ENCODE measurements at regions not wholly inside any gene's neighbourhood (a gene's known extent, or its start where the extent isn't known, plus 50 kb on each side); places are given as distances from the start of the nearest gene placed in this dataset.

- Histone ChIP-seq H3K4me3 (ENCODE audit: low read depth, low read length) (no peak overlapping the region), H3K9me3 (no peaks in the 10 kb centered on the region), H3K36me3 (ENCODE audit: control insufficient read depth, insufficient read depth, low read length) (no peaks in the 10 kb centered on the region), H3K4me1 (no peaks in the 10 kb centered on the region), H3K27me3 (replicated peaks; ENCODE audit: control insufficient read depth, insufficient read depth, low read length) (no peaks in the 10 kb centered on the region)
- intact Hi-C loops (cut with micrococcal nuclease; ENCODE audit: unreplicated experiment) = no loop called here
- Mint-ChIP-seq H3K9me3 (ENCODE audit: unreplicated experiment) (no peaks in the 10 kb centered on the region), H3K27ac (ENCODE audit: unreplicated experiment) (no peak overlapping the region), H3K27me3 (ENCODE audit: insufficient read depth, unreplicated experiment) (peaks cover 3% of the 10 kb centered on the region), H3K4me3 (ENCODE audit: unreplicated experiment) (no peak overlapping the region), H3K36me3 (ENCODE audit: insufficient read depth, unreplicated experiment) (no peaks in the 10 kb centered on the region), H3K4me1 (ENCODE audit: low read depth, unreplicated experiment) (no peaks in the 10 kb centered on the region)
- BruUV-seq (replicated peaks) = no TSS peak
- DNase-seq = no peak
- POLR2A ChIA-PET = no interaction called here
- CTCF ChIA-PET = no interaction called here
- TF ChIP-seq CTCF (IDR thresholded peaks at IDR 0.05; ENCODE audit: insufficient read depth in 1 of 2, low read depth in 1 of 2, low read length in 1 of 2, severe bottlenecking in 1 of 2, unreplicated experiment in 1 of 2) = no peak
These were observed 969.1 kb upstream of the CDH2 start for GRCh38 chr18:29146068-29146467.

GRCh38 chr18:29140590-29140989, 963.7 kb upstream of the CDH2 start:
- Histone ChIP-seq H3K9me3 (no peaks in the 10 kb centered on the region), H3K4me1 (no peaks in the 10 kb centered on the region), H3K27me3 (replicated peaks; ENCODE audit: control insufficient read depth, insufficient read depth, low read length) (no peaks in the 10 kb centered on the region), H3K36me3 (ENCODE audit: control insufficient read depth, insufficient read depth, low read length) (no peaks in the 10 kb centered on the region), H3K4me3 (ENCODE audit: low read depth, low read length) (no peak overlapping the region)
- TF ChIP-seq CTCF (IDR thresholded peaks at IDR 0.05; ENCODE audit: insufficient read depth in 1 of 2, low read depth in 1 of 2, low read length in 1 of 2, severe bottlenecking in 1 of 2, unreplicated experiment in 1 of 2) = no peak
- DNase-seq = no peak
- intact Hi-C loops (cut with micrococcal nuclease; ENCODE audit: unreplicated experiment) = no loop called here
- CTCF ChIA-PET = no interaction called here
- Mint-ChIP-seq H3K27me3 (ENCODE audit: insufficient read depth, unreplicated experiment) (peaks cover 7% of the 10 kb centered on the region), H3K9me3 (ENCODE audit: unreplicated experiment) (no peaks in the 10 kb centered on the region), H3K4me3 (ENCODE audit: unreplicated experiment) (no peak overlapping the region), H3K27ac (ENCODE audit: unreplicated experiment) (no peak overlapping the region), H3K4me1 (ENCODE audit: low read depth, unreplicated experiment) (no peaks in the 10 kb centered on the region), H3K36me3 (ENCODE audit: insufficient read depth, unreplicated experiment) (no peaks in the 10 kb centered on the region)
- POLR2A ChIA-PET = no interaction called here
- no TSS peak for BruUV-seq (replicated peaks)

DNA sequence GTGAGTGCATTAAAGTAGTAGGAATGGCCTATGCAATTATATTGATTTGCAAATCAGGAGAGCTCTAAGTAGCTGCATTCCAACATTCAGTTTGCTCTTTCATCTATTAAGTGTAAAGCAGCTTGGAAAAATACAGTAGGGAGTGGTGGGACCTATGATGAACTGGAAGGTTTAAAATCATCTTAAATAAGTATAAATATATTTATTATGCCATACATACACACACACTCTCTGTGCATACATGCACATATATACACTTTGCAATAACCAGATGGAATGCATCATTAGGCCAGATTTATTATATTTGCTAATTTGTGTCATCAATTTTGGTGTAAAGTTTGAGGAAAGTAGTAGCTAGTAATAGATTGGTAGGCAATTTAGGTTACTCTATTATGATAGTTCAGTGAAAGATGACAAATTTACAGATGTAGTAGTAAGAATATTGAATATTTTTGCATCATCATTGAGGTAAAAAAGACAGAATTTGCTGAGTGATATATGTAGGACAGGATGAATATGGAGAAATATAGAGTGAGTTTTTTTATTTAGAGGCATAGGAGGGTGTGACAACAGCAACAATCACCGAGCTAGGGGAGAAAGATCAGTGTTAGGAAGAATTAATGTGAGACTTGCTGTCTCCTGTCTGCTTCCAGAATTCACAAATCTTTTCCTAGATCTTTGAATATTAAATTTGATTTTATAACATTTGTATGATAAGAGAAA, 961.0 kb upstream of the CDH2 start:
- DNase-seq = no peak
- no peak overlapping the region for H3K4me3 ChIP-seq (ENCODE audit: low read depth, low read length)
- Mint-ChIP-seq H3K4me1 (ENCODE audit: low read depth, unreplicated experiment) (no peaks in the 10 kb centered on the region), H3K9me3 (ENCODE audit: unreplicated experiment) (no peaks in the 10 kb centered on the region), H3K4me3 (ENCODE audit: unreplicated experiment) (no peak overlapping the region), H3K36me3 (ENCODE audit: insufficient read depth, unreplicated experiment) (no peaks in the 10 kb centered on the region), H3K27me3 (ENCODE audit: insufficient read depth, unreplicated experiment) (peaks cover 3% of the 10 kb centered on the region), H3K27ac (ENCODE audit: unreplicated experiment) (no peak overlapping the region)
- H3K9me3 ChIP-seq = no peaks in the 10 kb centered on the region
- intact Hi-C loops (cut with micrococcal nuclease; ENCODE audit: unreplicated experiment) = no loop called here
- ChIA-PET CTCF (no interaction called here), POLR2A (no interaction called here)
- no peak for TF ChIP-seq CTCF (IDR thresholded peaks at IDR 0.05; ENCODE audit: insufficient read depth in 1 of 2, low read depth in 1 of 2, low read length in 1 of 2, severe bottlenecking in 1 of 2, unreplicated experiment in 1 of 2)
- no TSS peak for BruUV-seq (replicated peaks)
- H3K4me1 ChIP-seq = no peaks in the 10 kb centered on the region
- no peaks in the 10 kb centered on the region for H3K27me3 ChIP-seq (replicated peaks; ENCODE audit: control insufficient read depth, insufficient read depth, low read length)
- H3K36me3 ChIP-seq (ENCODE audit: control insufficient read depth, insufficient read depth, low read length) = no peaks in the 10 kb centered on the region
